ENCODE measurements at regions not wholly inside any gene's neighbourhood (a gene's known extent, or its start where the extent isn't known, plus 50 kb on each side); places are given as distances from the start of the nearest gene placed in this dataset.
A peak's percentile ranks its signal among the peaks of the same experiment; 100 is the strongest.

- DNase-seq (no peak), ATAC-seq (replicated peaks in 1 of 2) (no peak)
- Mint-ChIP-seq H3K27me3 (ENCODE audit: low read depth) (peaks cover 10% of the 10 kb centered on the region), H3K4me1 (ENCODE audit: low read depth) (peaks cover 18% of the 10 kb centered on the region), H3K36me3 (ENCODE audit: insufficient read depth in 2 of 2) (no peaks in the 10 kb centered on the region), H3K27ac (no peak overlapping the region), H3K4me3 (no peak overlapping the region), H3K9me3 (no peaks in the 10 kb centered on the region)
Observed at GRCh38 chr17:33664116-33664840, 371.2 kb upstream of the ASIC2 start.

- Mint-ChIP-seq H3K36me3 (ENCODE audit: insufficient read depth in 2 of 2) (no peaks in the 10 kb centered on the region), H3K4me1 (ENCODE audit: low read depth) (peaks cover 18% of the 10 kb centered on the region), H3K27ac (peak overlapping the region; percentile 39), H3K9me3 (no peaks in the 10 kb centered on the region), H3K27me3 (ENCODE audit: low read depth) (peaks cover 5% of the 10 kb centered on the region), H3K4me3 (peak overlapping the region; percentile 34 to 49)
- DNase-seq (peak; percentile 49 to 53), ATAC-seq (replicated peaks in 1 of 2) (peak; percentile 87 to 94)
Observed at GRCh38 chr17:33667052-33667509, 374.0 kb upstream of the ASIC2 start.

- Mint-ChIP-seq H3K27ac (peak overlapping the region; percentile 39), H3K4me3 (peak overlapping the region in 1 of 2 donors; percentile 34)
Observed at GRCh38 chr17:33667671-33668070, 374.6 kb upstream of the ASIC2 start.

DNA sequence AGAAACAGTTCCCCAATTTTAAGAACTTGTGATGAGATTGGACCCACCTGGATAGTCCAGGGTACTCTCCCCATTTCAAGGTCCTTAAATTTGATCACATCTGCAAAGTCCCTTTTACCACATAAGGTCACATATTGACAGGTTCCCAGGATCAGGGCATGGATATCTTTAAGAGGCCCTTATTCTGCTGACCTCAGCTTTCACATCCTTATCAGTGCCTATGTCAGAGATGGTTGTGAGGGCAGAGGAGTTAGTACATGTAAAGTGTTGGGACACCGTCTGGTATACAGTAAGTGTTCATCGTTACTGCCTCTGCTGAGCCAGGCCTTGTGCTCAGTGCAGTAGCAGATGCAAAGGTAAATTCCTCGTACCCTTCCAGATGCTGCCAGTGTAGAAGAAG, 375.4 kb upstream of the ASIC2 start:
- DNase-seq (no peak), ATAC-seq (replicated peaks in 1 of 2) (no peak)
- Mint-ChIP-seq H3K9me3 (no peaks in the 10 kb centered on the region), H3K36me3 (ENCODE audit: insufficient read depth in 2 of 2) (no peaks in the 10 kb centered on the region), H3K4me3 (no peak overlapping the region), H3K27ac (no peak overlapping the region), H3K27me3 (ENCODE audit: low read depth) (peaks cover 8% of the 10 kb centered on the region), H3K4me1 (ENCODE audit: low read depth) (peaks cover 18% of the 10 kb centered on the region)

More at GRCh38 chr17:33667671-33668070, 374.6 kb upstream of the ASIC2 start:
- no peaks in the 10 kb centered on the region for H3K36me3 Mint-ChIP-seq (ENCODE audit: insufficient read depth in 2 of 2)
- H3K4me1 Mint-ChIP-seq (ENCODE audit: low read depth) = peaks cover 18% of the 10 kb centered on the region
- no peak for ATAC-seq (replicated peaks in 1 of 2)
- H3K27me3 Mint-ChIP-seq (ENCODE audit: low read depth) = peaks cover 7% of the 10 kb centered on the region
- no peak for DNase-seq
- H3K9me3 Mint-ChIP-seq = no peaks in the 10 kb centered on the region

DNA sequence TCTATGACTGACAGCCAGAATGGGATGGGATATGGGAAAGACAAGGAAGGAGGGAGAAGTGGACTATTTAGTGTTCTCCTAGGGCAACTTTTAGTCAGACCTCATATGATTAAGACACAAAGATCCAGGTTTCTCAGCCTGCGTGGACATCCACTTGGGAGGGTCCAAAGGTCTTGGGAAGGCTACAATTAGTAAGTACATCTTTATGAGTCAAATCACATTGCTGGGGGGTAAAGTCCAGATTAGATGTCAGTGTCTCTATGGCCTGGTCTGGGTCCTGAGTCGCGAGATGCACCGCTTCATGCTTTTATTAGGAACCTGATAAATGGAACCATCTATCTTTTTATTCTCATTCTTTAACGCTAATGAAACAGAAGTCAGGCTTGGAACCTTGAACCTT, 378.4 kb upstream of the ASIC2 start:
- no peak for DNase-seq
- H3K36me3 Mint-ChIP-seq (ENCODE audit: insufficient read depth in 2 of 2) = no peaks in the 10 kb centered on the region
- H3K27ac Mint-ChIP-seq = no peak overlapping the region
- no peak for ATAC-seq (replicated peaks in 1 of 2)
- no peaks in the 10 kb centered on the region for H3K9me3 Mint-ChIP-seq
- H3K4me1 Mint-ChIP-seq (ENCODE audit: low read depth) = peaks cover 11% of the 10 kb centered on the region
- H3K4me3 Mint-ChIP-seq = no peak overlapping the region
- peaks cover 8% of the 10 kb centered on the region for H3K27me3 Mint-ChIP-seq (ENCODE audit: low read depth)

- no peak overlapping the region for H3K27ac Mint-ChIP-seq
- H3K27me3 Mint-ChIP-seq (ENCODE audit: low read depth) = peaks cover 8% of the 10 kb centered on the region
- ATAC-seq (replicated peaks in 1 of 2) (peak in 1 of 2 donors; percentile 62), DNase-seq (peak; percentile 31 to 52)
- H3K4me1 Mint-ChIP-seq (ENCODE audit: low read depth) = no peaks in the 10 kb centered on the region
- H3K36me3 Mint-ChIP-seq (ENCODE audit: insufficient read depth in 2 of 2) = no peaks in the 10 kb centered on the region
- no peak overlapping the region for H3K4me3 Mint-ChIP-seq
- H3K9me3 Mint-ChIP-seq = no peaks in the 10 kb centered on the region
Observed at GRCh38 chr17:33674685-33675084, 381.6 kb upstream of the ASIC2 start.

- ATAC-seq (replicated peaks in 1 of 2) (no peak), DNase-seq (no peak)
- H3K4me1 Mint-ChIP-seq (ENCODE audit: low read depth) = no peaks in the 10 kb centered on the region
- H3K9me3 Mint-ChIP-seq = no peaks in the 10 kb centered on the region
- H3K27me3 Mint-ChIP-seq (ENCODE audit: low read depth) = peaks cover 8% of the 10 kb centered on the region
- H3K27ac Mint-ChIP-seq = no peak overlapping the region
- no peaks in the 10 kb centered on the region for H3K36me3 Mint-ChIP-seq (ENCODE audit: insufficient read depth in 2 of 2)
- H3K4me3 Mint-ChIP-seq = no peak overlapping the region
Observed at GRCh38 chr17:33676444-33676843, 383.3 kb upstream of the ASIC2 start.

GRCh38 chr17:33679595-33679994, 386.5 kb upstream of the ASIC2 start:
- DNase-seq (no peak), ATAC-seq (replicated peaks in 1 of 2) (no peak)
- no peaks in the 10 kb centered on the region for H3K27me3 Mint-ChIP-seq (ENCODE audit: low read depth)
- no peak overlapping the region for H3K27ac Mint-ChIP-seq
- no peaks in the 10 kb centered on the region for H3K4me1 Mint-ChIP-seq (ENCODE audit: low read depth)
- no peaks in the 10 kb centered on the region for H3K36me3 Mint-ChIP-seq (ENCODE audit: insufficient read depth in 2 of 2)
- H3K9me3 Mint-ChIP-seq = no peaks in the 10 kb centered on the region
- no peak overlapping the region for H3K4me3 Mint-ChIP-seq

DNA sequence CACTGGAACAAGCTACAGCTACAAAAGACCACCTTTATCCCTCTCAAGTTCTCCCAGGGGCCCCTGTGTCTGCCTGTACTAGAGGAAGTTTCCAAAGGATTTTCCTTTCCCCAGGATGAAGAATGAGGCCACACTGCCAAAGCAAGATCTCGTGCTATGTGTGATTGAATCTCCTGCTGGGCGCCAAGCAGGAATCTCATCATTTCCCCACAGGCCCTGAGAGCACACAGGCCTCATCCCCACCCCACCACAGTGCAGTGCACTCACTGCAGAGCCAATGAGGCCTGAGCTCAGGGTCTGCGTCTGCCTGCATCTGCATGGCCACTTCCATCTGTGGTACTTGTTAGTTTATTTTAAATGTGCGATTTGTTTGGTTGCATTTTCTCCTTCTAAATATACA, 387.4 kb upstream of the ASIC2 start:
- Mint-ChIP-seq H3K27me3 (ENCODE audit: low read depth) (no peaks in the 10 kb centered on the region), H3K27ac (no peak overlapping the region), H3K4me1 (ENCODE audit: low read depth) (no peaks in the 10 kb centered on the region), H3K9me3 (no peaks in the 10 kb centered on the region), H3K4me3 (no peak overlapping the region), H3K36me3 (ENCODE audit: insufficient read depth in 2 of 2) (no peaks in the 10 kb centered on the region)
- no peak for DNase-seq
- no peak for ATAC-seq (replicated peaks in 1 of 2)

GRCh38 chr17:33682599-33682998, 389.5 kb upstream of the ASIC2 start:
- Mint-ChIP-seq H3K27me3 (ENCODE audit: low read depth) (no peaks in the 10 kb centered on the region), H3K9me3 (no peaks in the 10 kb centered on the region), H3K4me3 (no peak overlapping the region), H3K4me1 (ENCODE audit: low read depth) (no peaks in the 10 kb centered on the region), H3K27ac (no peak overlapping the region), H3K36me3 (ENCODE audit: insufficient read depth in 2 of 2) (no peaks in the 10 kb centered on the region)
- no peak for ATAC-seq (replicated peaks in 1 of 2)
- no peak for DNase-seq

GRCh38 chr17:33684735-33685134, 391.6 kb upstream of the ASIC2 start:
- no peaks in the 10 kb centered on the region for H3K4me1 Mint-ChIP-seq (ENCODE audit: low read depth)
- ATAC-seq (replicated peaks in 1 of 2) = no peak
- H3K9me3 Mint-ChIP-seq = no peaks in the 10 kb centered on the region
- no peak overlapping the region for H3K4me3 Mint-ChIP-seq
- H3K27me3 Mint-ChIP-seq (ENCODE audit: low read depth) = peaks cover 5% of the 10 kb centered on the region
- H3K27ac Mint-ChIP-seq = no peak overlapping the region
- DNase-seq = no peak
- H3K36me3 Mint-ChIP-seq (ENCODE audit: insufficient read depth in 2 of 2) = no peaks in the 10 kb centered on the region

DNA sequence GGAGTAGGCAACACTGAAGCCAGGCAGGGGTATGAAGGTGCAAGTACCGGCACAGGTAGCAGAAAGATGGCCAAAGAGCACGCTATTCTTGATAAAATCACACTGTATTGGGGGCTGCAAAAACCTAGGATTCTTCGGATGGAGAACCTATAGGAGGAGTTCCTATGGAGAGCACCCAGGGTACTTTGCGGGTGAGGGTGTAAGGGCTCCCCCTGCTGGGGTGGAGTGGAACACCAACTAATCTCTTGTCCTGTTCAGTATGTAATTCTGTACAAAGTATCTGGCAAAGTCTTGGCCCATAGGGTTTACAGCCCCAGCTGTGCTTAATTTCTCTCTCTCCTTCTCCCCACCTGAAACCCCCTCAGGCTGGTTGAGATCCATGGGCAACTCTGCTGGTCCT, 393.1 kb upstream of the ASIC2 start:
- Mint-ChIP-seq H3K27ac (no peak overlapping the region), H3K36me3 (ENCODE audit: insufficient read depth in 2 of 2) (no peaks in the 10 kb centered on the region), H3K27me3 (ENCODE audit: low read depth) (peaks cover 5% of the 10 kb centered on the region), H3K4me3 (no peak overlapping the region), H3K9me3 (no peaks in the 10 kb centered on the region), H3K4me1 (ENCODE audit: low read depth) (no peaks in the 10 kb centered on the region)
- ATAC-seq (replicated peaks in 1 of 2) (no peak), DNase-seq (peak; percentile 16 to 33)

- no peaks in the 10 kb centered on the region for H3K4me1 Mint-ChIP-seq (ENCODE audit: low read depth)
- H3K4me3 Mint-ChIP-seq = no peak overlapping the region
- no peaks in the 10 kb centered on the region for H3K36me3 Mint-ChIP-seq (ENCODE audit: insufficient read depth in 2 of 2)
- ATAC-seq (replicated peaks in 1 of 2) = no peak
- no peaks in the 10 kb centered on the region for H3K9me3 Mint-ChIP-seq
- DNase-seq = no peak
- peaks cover 5% of the 10 kb centered on the region for H3K27me3 Mint-ChIP-seq (ENCODE audit: low read depth)
- H3K27ac Mint-ChIP-seq = no peak overlapping the region
Observed at GRCh38 chr17:33687831-33688230, 394.7 kb upstream of the ASIC2 start.

DNA sequence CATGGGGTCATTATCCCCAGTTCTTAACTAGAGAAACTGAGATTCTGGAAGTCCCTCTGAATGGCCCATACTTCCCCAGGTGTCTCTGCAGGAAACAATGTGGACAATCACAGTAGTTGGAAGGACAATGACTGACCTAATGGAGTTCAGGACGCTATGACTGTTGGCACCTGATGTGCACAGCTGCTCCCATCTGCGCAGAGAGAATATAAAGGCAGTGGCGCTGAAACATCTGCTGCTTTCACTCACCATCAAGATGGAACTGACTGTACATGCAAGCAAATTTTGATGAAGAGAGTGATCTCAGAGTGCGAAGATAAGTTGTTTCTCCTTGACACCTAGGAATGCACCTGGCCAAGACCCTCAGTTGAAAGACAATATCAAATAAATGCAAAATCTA, 395.7 kb upstream of the ASIC2 start:
- Mint-ChIP-seq H3K27me3 (ENCODE audit: low read depth) (peaks cover 5% of the 10 kb centered on the region), H3K27ac (no peak overlapping the region), H3K4me1 (ENCODE audit: low read depth) (no peaks in the 10 kb centered on the region), H3K9me3 (no peaks in the 10 kb centered on the region), H3K36me3 (ENCODE audit: insufficient read depth in 2 of 2) (no peaks in the 10 kb centered on the region), H3K4me3 (no peak overlapping the region)
- no peak for ATAC-seq (replicated peaks in 1 of 2)
- DNase-seq = no peak

All from activated T-cell treated with anti-CD3 and anti-CD28 coated beads, Interleukin-2, amount 50 U/mL, for 72 hours (primary cell).